H1 (cell line): ENCODE measurements at regions not wholly inside any gene's neighbourhood (a gene's known extent, or its start where the extent isn't known, plus 50 kb on each side); places are given as distances from the start of the nearest gene placed in this dataset.

Experiments used
- CTCF ChIA-PET: fragments of 300-600 bp; sonication (Branson Sonifier 250); formaldehyde crosslinking; loops from one replicate; lab custom pipeline; 2021; ENCODE audit not compliant: partially characterized antibody; lab: Charles Lee
- POLR2A ChIA-PET: fragments of 300-600 bp; sonication (Branson Sonifier 250); formaldehyde crosslinking; loops from one replicate; lab custom pipeline; 2021; ENCODE audit warnings: inconsistent platforms; ENCODE audit not compliant: partially characterized antibody; lab: Charles Lee
- DNase-seq, 2 experiments: peaks; one replicate each; pipeline versions ENCODE4 v3.0.0 to v3.0.0-alpha.2; 2010 to 2022; ENCODE audit warnings: low spot score in 2 of 2, low read depth in 1 of 2, mixed read lengths in 1 of 2
- FAIRE-seq: peaks from 2 replicates; lab custom pipeline; 2011; peaks lifted over from hg19 to GRCh38; lab: Jason Lieb, UNC
- H2AFZ ChIP-seq: 2 replicates; pipeline ENCODE4 v1.8.1; 2012; ENCODE audit warnings: low read length, inconsistent platforms
- H2AK5ac ChIP-seq: 2 replicates; pipeline ENCODE4 v1.6.1; 2013; ENCODE audit warnings: low read depth, low read length
- H2BK120ac ChIP-seq: replicated peaks from 2 replicates; pipeline ENCODE3; 2013; ENCODE audit warnings: low read depth, low read length, inconsistent platforms
- H2BK12ac ChIP-seq: 2 replicates; pipeline ENCODE4 v1.6.1; 2013; ENCODE audit warnings: low read depth, low read length
- H2BK15ac ChIP-seq: 2 replicates; pipeline ENCODE4 v1.6.1; 2013; ENCODE audit warnings: low read length
- H2BK20ac ChIP-seq: 2 replicates; pipeline ENCODE4 v1.6.1; 2013; ENCODE audit warnings: low read length
- H2BK5ac ChIP-seq: 2 replicates; pipeline ENCODE4 v1.6.1; 2013; ENCODE audit warnings: low read depth, low read length
- H3K14ac ChIP-seq: 2 replicates; pipeline ENCODE4 v1.6.1; 2013; ENCODE audit warnings: inconsistent platforms; ENCODE audit not compliant: insufficient read length
- H3K18ac ChIP-seq: 2 replicates; pipeline ENCODE4 v1.6.1; 2013; ENCODE audit warnings: low read length; ENCODE audit errors: extremely low read depth
- H3K23ac ChIP-seq: 2 replicates; pipeline ENCODE4 v1.6.1; 2013; ENCODE audit warnings: inconsistent platforms; ENCODE audit not compliant: insufficient read length
- H3K23me2 ChIP-seq: 2 replicates; pipeline ENCODE4 v1.6.1; 2013; ENCODE audit warnings: low read depth, low read length
- H3K27ac ChIP-seq: 2 replicates; pipeline ENCODE4 v1.6.1; 2011; ENCODE audit warnings: low read depth, low read length, inconsistent platforms
- H3K27me3 ChIP-seq, 4 experiments: replicated peaks in 1 of 4; 1 replicate in 1 of 4; 2 replicates in 3 of 4; pipeline versions ENCODE4 v1.6.1 to v1.8.1; 2011 to 2013; ENCODE audit warnings: low read length in 3 of 4, mild to moderate bottlenecking in 3 of 4, inconsistent platforms in 2 of 4, mixed read lengths in 2 of 4, moderate library complexity in 1 of 4; ENCODE audit not compliant: control insufficient read depth in 3 of 4, insufficient read depth in 3 of 4; ENCODE audit errors: extremely low read depth in 1 of 4
- H3K36me3 ChIP-seq, 4 experiments: 2 replicates each; pipeline versions ENCODE4 v1.6.1 to v1.8.1; 2011 to 2013; ENCODE audit warnings: mild to moderate bottlenecking in 4 of 4, low read length in 3 of 4, moderate library complexity in 2 of 4, control low read depth in 1 of 4, inconsistent platforms in 1 of 4; ENCODE audit not compliant: insufficient read depth in 4 of 4, control insufficient read depth in 2 of 4
- H3K4ac ChIP-seq: replicated peaks from 2 replicates; pipeline ENCODE3; 2013; ENCODE audit warnings: low read length, low read depth, mixed read lengths, inconsistent platforms; ENCODE audit not compliant: insufficient read length
- H3K4me1 ChIP-seq, 4 experiments: replicated peaks in 1 of 4; 1 replicate in 1 of 4; 2 replicates in 3 of 4; pipeline versions ENCODE4 v1.6.1 to v1.8.1; 2011 to 2013; ENCODE audit warnings: low read length in 3 of 4, inconsistent platforms in 2 of 4, mixed read lengths in 1 of 4; ENCODE audit not compliant: insufficient read depth in 4 of 4, control insufficient read depth in 3 of 4
- H3K4me2 ChIP-seq, 2 experiments: 2 replicates each; pipeline versions ENCODE4 v1.6.1 to v1.8.1; 2011 to 2013; ENCODE audit warnings: low read depth in 2 of 2, low read length in 2 of 2, control low read depth in 1 of 2, inconsistent platforms in 1 of 2, mild to moderate bottlenecking in 1 of 2; ENCODE audit not compliant: insufficient read depth in 1 of 2
- H3K4me3 ChIP-seq, 4 experiments: fragments of 200-600, 300-600 bp in 1 of 4; sonication (generic), shearing (Covaris generic), sonication (Bioruptor Twin) in 1 of 4; 2 replicates each; pipeline versions ENCODE4 v1.5.1 to v1.8.1; 2011 to 2016; ENCODE audit warnings: low read length in 4 of 4, low read depth in 3 of 4, control low read depth in 2 of 4, inconsistent platforms in 2 of 4, mild to moderate bottlenecking in 2 of 4, mixed read lengths in 1 of 4, moderate library complexity in 1 of 4; ENCODE audit not compliant: insufficient read depth in 2 of 4; ENCODE audit errors: extremely low read depth in 1 of 4
- H3K56ac ChIP-seq: replicated peaks from 2 replicates; pipeline ENCODE3; 2013; ENCODE audit warnings: low read depth, mild to moderate bottlenecking, mixed read lengths, low read length, inconsistent platforms; ENCODE audit not compliant: insufficient read length
- H3K79me1 ChIP-seq: 2 replicates; pipeline ENCODE4 v1.6.1; 2013; ENCODE audit warnings: low read depth, low read length, control low read depth
- H3K79me2 ChIP-seq, 2 experiments: 2 replicates each; pipeline versions ENCODE4 v1.6.1 to v1.8.1; 2012 to 2013; ENCODE audit warnings: low read length in 2 of 2, mild to moderate bottlenecking in 2 of 2, inconsistent platforms in 1 of 2; ENCODE audit not compliant: insufficient read depth in 2 of 2, control insufficient read depth in 1 of 2
- H3K9ac ChIP-seq, 4 experiments: replicated peaks in 1 of 4; 1 replicate in 1 of 4; 2 replicates in 3 of 4; pipeline versions ENCODE4 v1.6.1 to v1.8.1; 2011 to 2013; ENCODE audit warnings: low read depth in 3 of 4, low read length in 3 of 4, control low read depth in 2 of 4, mild to moderate bottlenecking in 2 of 4, moderate library complexity in 2 of 4, inconsistent platforms in 1 of 4; ENCODE audit errors: extremely low read depth in 1 of 4
- H3K9me3 ChIP-seq, 2 experiments: 2 replicates each; pipeline versions ENCODE4 v1.6.1 to v1.8.1; 2012 to 2013; ENCODE audit warnings: mild to moderate bottlenecking in 2 of 2, moderate library complexity in 2 of 2, control low read depth in 1 of 2, inconsistent platforms in 1 of 2, low read depth in 1 of 2, low read length in 1 of 2, mixed read lengths in 1 of 2; ENCODE audit not compliant: insufficient read depth in 2 of 2
- H4K20me1 ChIP-seq, 2 experiments: replicated peaks in 1 of 2; 2 replicates each; pipeline versions ENCODE3 to v1.8.1; 2011 to 2013; ENCODE audit warnings: inconsistent platforms in 2 of 2, low read length in 2 of 2, mild to moderate bottlenecking in 1 of 2; ENCODE audit not compliant: insufficient read depth in 2 of 2, control insufficient read depth in 1 of 2
- H4K5ac ChIP-seq: 2 replicates; pipeline ENCODE4 v1.6.1; 2013; ENCODE audit warnings: low read length, low read depth, mixed read lengths, inconsistent platforms; ENCODE audit not compliant: insufficient read length
- H4K8ac ChIP-seq: 2 replicates; pipeline ENCODE4 v1.8.0; 2013; ENCODE audit warnings: mild to moderate bottlenecking, moderate library complexity, low read length, inconsistent platforms; ENCODE audit not compliant: insufficient read depth; ENCODE audit errors: extremely low read depth
- H4K91ac ChIP-seq: replicated peaks from 2 replicates; pipeline ENCODE3; 2013; ENCODE audit warnings: low read length, mixed read lengths, inconsistent platforms; ENCODE audit not compliant: insufficient read length
- GTF2F1 ChIP-seq: IDR thresholded peaks from 2 replicates; pipeline ENCODE4 v1.6.1; 2012; ENCODE audit warnings: low read depth, low read length, improper control_type of control experiment, borderline replicate concordance
- WGBS, 2 experiments: shearing (Covaris generic) in 1 of 2; methylation state at CpG; one replicate each; pipeline versions ENCODE4 v1.1.6 to v1.1.7; 2013 to 2015; ENCODE audit warnings: low lambda C conversion rate in 2 of 2, mixed read lengths in 2 of 2, inconsistent platforms in 1 of 2, low coverage in 1 of 2, missing lambda C conversion rate in 1 of 2; ENCODE audit not compliant: insufficient replicate concordance in 2 of 2, insufficient coverage in 1 of 2, insufficient read length in 1 of 2; ENCODE audit errors: extremely low coverage in 1 of 2, missing lambda C conversion rate in 1 of 2; 5-methylcytosine and 5-hydroxymethylcytosine counted together

DNA sequence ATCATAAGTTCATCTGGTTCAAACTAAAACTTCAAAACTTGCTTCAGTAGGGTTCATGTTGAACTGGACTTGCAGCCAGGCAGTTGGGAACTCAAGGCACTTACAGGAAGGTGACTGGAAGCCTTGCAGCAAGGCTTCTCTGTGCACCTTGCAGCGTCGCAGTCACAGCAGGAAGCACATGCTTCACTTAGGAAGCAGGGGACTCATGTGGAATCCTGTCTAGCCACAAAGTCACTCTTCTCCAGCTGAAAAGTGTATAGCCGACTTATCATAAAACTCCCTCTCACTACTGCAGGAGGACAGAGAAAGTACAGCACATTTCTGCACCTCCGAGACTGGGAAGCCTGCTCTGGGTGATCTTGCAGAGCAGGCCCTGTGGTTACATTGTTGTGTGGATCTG is 114.0 kb upstream of the PRB2 start:
- no peak for DNase-seq
- Histone ChIP-seq H4K8ac (no peak overlapping the region), H3K9ac (no peak overlapping the region), H3K27ac (no peak overlapping the region), H3K56ac (no peak overlapping the region), H2BK12ac (peak overlapping the region; percentile 44; the same call in 1 of the 2 replicates), H3K36me3 (no peaks in the 10 kb centered on the region), H3K23me2 (no peaks in the 10 kb centered on the region; the same call in 1 of the 2 replicates), H2BK20ac (peak overlapping the region; percentile 81; the same call in 1 of the 2 replicates), H3K79me1 (no peaks in the 10 kb centered on the region), H3K14ac (no peak overlapping the region), H3K18ac (0 out of 2 replicates have a peak overlapping the region, but pooled peaks have one; percentile 32), H2AK5ac (no peak overlapping the region), H3K23ac (no peak overlapping the region), H2AFZ (0 out of 2 replicates have a peak overlapping the region, but pooled peaks have one; percentile 61), H2BK5ac (no peak overlapping the region; the same call in 1 of the 2 replicates), H3K9me3 (no peaks in the 10 kb centered on the region), H4K20me1 (no peaks in the 10 kb centered on the region), H4K5ac (no peak overlapping the region), H3K79me2 (no peaks in the 10 kb centered on the region), H3K4me3 (no peak overlapping the region), H3K4me2 (no peak overlapping the region), H3K4me1 (peaks cover 4 to 14% (median 6%) of the 10 kb centered on the region in 4 experiments), H2BK120ac (no peak overlapping the region), H2BK15ac (peak overlapping the region; percentile 73; the same call in 1 of the 2 replicates), H3K4ac (no peak overlapping the region), H4K91ac (peak overlapping the region; percentile 48), H3K27me3 (no peaks in the 10 kb centered on the region)
- 85% methylated on average over 4 of the region's 4 CpGs; no CpG with 5 or more reads in 1 of the 2 experiments for WGBS, 2 experiments
- no peak for FAIRE-seq
- ChIA-PET POLR2A (interaction anchor here (0.9 to 1.2 kb wide), 2 partner anchors 10 to 338 kb away, joined by 5 read pairs; partner anchors contain the start of gene SMIM10L1), CTCF (interaction anchor here (0.9 to 1.7 kb wide), 2 partner anchors 10 to 738 kb away, joined by 3 to 7 read pairs; no protein-coding TSS in a partner anchor)
- no peak for TF ChIP-seq GTF2F1
